Fibroblast of upper back skin (primary cell): ENCODE measurements at regions not wholly inside any gene's neighbourhood (a gene's known extent, or its start where the extent isn't known, plus 50 kb on each side); places are given as distances from the start of the nearest gene placed in this dataset.
"Not testable (repeated sequence)": the region's sequence is repeated elsewhere in the genome, so short reads cannot be mapped to it uniquely, and the experiment has no call there.

ENCODE experiments used
- DNase-seq: peaks from one replicate; pipeline ENCODE4 v3.0.0-alpha.2; 2013

DNA sequence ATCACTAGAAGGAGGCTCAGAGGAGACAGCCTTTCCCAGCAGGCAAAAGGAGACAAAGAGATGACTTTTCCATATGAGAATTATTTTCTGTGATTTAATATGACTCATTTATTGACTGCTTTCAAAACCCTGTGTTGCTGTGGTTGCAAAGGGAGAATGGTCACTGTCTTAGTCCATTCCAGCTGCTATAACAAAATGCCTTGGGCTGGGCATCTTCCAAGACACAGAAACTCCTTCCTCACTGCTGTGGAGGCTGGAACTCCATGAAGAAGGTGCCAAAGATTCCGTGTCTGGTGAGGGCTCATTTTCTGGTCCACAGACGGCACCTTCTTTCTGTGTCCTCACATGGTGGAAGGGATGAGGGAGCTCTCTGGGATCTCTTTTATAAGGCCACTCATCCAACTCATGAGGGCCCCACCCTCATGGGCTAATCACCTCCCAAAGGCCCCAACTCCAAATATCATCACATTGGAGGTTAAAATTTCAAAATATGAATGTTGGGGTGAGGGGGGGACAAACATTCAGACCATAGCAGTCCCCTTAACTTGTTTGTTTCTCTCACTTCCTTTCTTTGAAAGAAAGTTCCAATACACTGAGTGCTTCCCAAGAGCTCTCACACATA is 252.1 kb upstream of the RAB4A start:
- no peak for DNase-seq

DNA sequence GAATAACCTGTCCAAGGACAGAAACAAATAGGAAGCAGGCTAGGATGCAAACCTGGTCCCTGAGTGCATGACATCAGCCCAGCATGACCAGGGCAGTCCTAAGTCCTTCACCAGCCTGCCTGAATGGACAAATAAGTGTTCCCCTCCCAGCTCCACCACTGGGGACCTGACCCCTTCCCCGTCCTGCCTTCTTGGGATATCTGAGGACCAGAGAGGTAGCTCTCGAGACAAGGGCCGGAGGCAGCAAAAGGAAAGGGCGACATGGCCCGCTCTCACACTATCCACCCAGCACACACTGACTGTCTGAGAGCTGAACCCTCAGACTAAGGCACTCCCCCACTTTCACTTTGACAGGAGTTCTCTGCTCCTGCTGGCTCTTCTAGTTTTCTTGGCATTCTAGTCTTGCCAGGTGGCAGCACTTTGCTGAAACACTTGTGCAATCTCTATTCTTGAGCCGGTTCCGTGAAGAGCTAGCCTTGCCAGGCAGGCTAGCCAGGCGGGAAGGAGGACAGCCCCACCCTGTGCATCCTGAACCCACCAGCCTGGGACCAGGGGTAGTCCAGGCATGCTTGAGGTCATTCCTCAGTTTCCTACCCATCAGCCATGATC is 251.1 kb upstream of the RAB4A start:
- DNase-seq: no peak

DNA sequence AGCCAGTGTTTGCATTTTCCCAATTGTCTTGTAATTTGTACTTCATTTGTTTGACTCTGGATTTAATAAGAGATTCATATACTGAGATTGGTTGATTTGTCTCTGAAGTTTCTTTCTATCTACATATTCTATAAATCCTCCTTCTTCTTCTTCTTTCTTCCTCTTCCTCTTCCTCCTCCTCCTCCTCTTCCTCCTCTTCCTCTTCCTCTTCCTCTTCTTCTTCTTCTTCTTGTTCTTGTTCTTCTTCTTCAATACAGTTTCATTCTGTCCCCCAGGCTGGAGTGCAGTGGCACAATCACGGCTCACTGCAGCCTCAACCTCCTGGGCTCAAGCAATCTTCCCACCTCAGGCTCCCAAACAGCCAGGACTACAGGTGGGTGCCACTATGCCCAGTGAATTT is 249.9 kb upstream of the RAB4A start:
- not testable (repeated sequence) for DNase-seq

DNA sequence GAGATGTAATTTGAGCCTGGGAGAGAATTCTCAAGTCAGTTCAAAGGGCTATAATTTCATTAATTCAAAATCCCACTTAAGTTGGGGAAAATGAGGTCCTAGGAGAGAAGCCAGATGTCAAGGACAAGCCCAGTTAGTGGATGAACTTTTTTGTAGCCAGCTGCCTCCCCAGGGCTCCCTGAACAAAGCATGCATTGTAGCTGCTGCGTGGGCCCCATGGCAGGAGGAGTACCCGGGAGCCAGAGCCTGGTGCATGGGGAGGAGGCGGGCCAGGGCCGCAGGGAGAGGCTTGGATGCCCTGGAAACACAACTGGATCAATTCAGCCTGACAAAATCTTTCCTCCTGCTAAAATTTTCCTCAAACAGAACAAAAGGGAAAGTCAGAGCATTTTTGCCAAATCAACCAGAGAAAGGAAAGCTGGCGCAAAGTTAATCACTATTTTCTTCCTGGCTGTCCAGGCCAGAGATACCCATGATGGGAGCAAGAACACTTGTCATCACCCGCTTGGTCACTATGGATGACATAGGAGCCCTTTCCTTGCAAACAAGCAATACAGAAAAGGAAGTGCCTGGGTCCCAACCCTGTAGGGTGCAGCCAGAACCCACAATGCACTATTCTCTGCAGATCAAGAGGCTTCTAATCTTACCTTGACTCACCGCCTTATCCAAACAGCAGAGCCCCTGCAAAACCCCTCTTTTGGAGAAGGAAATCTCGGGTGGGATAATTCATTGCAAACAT is 248.1 kb upstream of the RAB4A start:
- no peak for DNase-seq

DNA sequence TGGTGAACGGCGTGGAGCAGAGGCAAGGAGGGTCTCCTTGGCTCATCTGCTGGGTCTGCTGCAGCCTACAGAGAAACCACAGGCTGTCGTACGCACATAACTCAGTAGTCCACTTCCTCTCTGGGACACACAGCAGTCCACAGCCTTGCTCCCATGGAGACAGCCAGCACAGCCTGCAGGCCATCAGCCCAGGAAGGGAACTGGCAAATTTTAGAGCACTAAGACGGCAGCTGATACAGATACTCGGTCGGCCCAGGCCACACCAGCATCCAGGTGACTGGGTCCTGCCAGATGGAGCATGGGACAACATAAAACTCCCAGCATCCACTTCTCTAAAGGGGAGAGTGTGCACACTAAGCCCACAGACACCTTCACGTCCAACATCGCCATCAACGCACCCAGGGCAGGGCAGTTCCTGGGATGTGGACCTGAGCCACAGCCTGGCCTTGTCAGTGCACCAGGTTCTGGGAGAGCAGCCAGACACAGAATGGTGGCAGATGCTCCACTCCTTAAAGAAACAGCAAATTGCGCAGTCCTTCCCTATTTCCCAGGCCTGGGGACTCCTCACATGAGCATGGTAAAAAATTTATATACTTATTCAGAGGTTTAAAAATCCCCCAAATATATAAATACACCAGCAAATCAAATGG is 247.1 kb upstream of the RAB4A start:
- no peak for DNase-seq

DNA sequence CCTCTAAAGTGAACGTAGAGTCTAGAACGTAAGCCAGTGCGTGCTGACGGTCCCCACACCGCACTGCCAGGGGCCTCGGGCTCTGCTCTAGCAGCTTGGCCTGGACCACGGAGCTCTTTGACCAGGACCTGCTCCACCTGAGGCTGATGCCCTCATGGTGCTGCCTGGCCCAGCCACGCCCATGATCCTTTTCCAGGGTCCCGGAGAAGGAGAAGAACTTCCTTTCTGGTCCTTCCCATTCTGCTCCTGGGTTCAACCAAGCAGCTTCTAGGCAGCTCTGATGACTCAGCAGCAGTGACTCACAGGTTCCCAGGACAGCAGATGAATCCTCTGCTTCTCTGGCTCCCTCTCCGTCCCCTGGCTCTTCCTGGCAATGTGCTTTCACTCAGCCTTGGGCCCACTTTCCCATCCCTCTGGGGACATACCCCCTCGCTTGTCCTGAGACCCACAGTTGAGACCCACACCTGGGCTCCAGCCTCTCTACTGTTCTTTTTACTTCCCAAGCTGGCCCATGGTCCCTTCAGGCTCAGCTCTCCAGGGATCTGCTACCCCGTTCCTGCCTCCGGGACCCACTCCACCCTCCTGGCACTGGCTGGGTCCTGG is 246.3 kb upstream of the RAB4A start:
- peak; percentile 89 for DNase-seq

DNA sequence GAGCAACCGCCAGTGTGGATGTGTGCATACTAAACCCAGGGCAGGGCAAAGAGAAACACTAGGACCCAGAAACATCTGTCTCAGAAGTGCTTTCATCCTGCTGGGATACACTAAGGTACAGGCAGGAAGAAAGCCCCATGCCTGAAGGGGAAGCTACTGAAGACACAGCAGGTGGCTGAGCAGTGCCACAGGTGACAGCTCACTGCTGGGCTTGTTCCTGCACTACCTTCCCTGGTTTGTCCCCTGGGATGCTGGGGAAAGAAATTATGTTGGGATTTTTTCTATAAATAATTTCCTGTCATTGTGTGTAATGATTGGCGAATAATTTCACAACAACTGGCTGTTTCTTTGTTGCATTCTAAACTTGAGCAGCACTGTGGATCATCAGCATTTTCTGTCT is 245.3 kb upstream of the RAB4A start:
- DNase-seq: no peak

DNA sequence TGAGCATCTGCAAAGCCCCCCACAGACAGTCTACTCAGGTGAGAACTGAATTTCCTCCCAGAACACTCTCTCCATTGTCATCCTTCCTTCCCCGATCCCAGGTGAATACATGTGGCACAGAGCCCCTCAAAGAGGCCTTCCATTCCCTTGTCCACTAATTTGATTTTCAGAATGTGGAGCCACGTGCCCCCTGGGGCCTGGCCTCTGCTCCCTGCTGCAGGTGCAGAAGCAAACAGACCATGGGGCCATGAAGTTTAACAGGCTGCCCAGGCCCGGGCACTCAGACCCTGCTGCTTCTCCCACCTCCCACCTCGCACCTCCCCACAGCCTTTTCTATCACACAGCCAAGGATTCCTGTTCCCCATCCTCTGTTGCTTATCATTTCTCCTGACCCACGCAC is 243.8 kb upstream of the RAB4A start:
- DNase-seq: no peak

DNA sequence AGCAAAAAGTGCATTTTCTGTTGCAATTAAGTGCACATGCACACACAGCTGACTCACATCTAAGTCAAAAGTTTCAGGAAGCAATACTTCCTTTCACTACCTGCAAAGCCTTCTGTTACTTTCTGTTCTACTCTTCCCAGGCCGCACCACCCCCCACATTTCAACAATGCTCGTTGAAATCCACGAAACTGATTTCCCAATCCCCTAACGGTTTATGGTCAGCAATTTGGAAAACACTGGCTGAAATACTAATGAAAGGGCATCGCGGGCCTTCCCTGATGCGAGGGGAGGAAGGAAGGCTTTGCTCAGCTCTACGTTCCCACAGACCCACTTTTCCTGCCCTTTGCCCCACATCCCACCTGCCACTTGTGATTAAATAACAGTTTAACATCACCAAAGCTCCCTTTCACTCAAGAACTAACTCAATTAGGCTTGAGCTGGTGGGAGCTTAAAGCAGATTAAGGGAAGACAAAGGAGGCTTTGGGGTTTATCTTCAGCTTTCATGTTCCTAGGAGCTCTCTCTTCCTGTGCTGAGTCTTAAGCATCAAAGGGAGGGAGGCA is 243.2 kb upstream of the RAB4A start:
- peak; percentile 50 for DNase-seq

DNA sequence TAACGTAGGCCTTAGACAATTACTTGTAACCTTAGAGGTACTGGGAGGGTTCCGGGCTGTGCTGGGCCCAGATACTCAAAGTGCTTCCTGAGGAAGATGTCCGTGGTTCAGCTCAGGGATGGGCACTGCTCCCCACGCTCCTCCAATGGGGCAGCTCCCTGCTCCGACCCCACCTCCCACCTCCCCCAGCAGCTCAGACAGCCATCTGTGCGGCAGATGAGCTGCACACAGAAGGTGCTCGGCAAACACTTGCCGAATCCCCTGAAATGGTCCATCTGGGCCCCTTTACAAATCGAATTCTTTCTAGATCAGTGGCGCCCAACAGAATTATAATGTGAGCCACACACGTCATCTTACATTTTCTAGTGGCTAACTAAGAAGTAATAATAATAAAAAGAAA is 242.4 kb upstream of the RAB4A start:
- DNase-seq: peak; percentile 25

DNA sequence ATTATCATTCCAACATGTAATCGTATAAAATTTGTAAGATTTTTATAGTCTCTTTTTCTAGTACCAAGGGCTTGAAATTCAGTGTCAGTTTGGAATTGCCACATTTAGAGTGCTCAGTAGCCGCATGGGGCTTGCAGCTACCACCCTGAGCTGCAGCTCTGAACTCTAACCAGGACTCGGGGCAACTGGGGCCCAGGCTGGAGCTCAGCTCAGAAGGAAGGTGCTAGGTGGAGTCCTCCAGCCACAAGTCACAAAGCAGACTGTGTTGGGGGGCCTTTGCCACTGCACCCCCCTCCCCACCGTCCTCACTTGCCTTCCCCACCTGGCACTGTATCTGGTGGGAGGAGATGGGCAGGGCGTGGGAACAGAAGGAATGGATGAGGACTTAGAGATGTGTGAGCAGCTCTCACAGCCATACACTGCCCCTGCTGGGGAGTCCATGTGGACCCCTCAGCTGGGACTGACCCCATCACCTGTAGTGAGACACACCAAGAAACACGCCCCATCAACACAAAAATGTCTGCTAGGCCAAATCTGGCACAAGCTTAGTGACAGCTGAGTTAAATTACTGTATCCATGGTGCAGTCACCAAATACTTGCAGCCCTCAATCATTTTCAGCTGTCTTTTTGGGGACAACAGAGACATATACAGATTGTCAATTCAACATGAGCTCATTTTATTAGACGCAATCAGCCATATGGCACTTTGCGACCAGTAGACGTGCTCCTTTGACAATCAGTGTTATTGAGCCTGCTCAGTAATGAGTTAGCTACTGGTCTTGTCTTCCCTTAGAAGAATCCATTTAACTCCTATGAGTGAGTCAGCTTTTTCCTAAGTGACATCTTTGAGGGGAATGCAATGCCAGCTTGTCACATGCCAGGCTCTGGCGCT is 241.7 kb upstream of the RAB4A start:
- no peak for DNase-seq

DNA sequence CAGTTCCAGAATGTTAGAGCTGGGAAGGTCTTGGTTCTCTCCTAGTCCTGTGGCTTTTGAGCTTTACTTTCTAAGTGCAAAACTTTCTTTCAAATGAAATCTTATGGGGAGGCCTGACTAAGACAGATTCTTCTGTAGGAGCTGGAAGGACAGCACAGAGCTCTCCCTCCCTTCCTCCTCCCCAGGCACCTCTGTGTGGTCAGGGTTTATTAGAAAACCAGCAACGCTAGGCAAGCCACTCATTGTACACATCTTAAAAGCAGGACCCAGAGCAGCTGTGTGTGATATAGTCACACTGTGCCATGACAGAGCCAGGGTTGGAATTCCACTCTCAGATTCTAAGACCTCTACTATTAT is 241.1 kb upstream of the RAB4A start:
- DNase-seq: no peak

DNA sequence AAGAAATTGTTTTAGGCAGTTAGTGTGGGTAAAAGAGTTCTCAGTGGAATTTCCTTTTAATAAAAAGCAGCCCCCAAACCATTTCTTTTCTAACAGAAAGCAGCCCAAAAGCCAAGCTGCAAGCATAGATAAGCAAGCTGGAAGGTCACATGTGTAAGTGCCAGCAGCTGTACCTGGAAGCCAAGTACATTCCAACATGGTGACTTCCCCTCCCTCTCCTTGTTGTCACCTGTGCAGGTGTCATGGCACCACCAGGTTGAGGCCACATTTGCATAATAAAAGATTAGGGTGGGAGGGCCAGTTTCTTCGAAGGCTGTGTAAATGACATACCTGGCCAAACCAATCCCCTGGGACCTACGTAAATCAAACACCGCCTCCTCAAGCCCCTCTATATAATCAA is 240.3 kb upstream of the RAB4A start:
- DNase-seq: no peak

DNA sequence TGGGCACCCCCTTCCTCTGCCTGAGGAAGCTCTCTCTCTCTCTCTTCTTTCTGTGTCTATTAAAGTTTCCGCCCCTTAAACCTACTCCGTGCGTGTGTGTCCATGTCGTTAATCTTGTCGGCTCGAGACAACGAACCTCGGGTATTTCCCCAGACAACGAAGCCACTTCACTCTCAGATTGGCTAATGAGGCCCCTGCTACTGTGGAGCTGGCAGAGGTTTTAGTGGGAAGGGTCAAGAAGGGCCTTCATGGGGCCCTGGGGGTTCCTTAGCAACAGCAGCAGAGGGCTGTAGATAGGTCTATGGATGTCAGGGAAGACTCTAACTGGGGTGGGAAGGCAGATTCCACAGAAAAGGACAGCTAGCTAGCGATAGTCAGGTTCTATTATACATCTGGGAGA is 239.8 kb upstream of the RAB4A start:
- no peak for DNase-seq

DNA sequence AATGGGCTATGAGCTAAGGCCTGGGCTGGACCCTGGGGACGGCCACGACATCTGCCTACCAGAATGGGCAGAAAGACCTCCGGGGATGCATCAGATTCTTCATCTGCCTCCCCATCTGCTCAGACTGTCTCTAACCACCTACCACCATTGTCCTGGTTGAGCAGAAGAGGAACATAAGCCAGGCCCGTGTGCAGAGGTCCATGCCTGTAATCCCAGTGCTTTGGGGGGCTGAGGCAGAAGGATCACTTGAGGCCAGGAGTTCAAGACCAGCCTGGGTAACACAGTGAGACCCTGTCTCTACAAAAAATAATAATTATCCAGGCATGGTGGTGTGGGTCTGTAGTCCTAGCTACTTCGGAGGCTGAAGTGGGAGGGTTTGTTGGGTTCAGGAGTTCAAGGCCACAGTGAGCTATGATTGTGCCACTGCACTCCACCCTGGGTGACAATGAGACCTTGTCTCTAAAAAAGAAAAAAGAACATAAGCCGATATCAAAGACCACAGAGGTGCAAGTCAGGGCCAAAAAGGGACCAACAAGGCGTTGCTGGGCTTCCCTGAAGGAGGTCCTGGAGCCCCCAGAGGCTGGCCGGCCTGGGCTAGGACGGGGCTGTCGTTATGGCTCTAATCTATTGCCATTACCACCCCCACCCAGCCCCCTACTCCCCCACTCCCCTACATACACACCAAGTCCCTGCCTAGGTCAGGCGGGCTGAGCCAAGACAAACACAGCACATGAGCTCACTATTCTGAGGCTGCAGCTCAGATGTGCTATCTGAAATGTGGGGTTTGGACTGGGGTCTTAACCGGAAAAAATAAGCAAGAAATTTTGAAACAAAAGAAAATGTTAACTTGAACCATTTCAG is 239.2 kb upstream of the RAB4A start:
- DNase-seq: no peak

DNA sequence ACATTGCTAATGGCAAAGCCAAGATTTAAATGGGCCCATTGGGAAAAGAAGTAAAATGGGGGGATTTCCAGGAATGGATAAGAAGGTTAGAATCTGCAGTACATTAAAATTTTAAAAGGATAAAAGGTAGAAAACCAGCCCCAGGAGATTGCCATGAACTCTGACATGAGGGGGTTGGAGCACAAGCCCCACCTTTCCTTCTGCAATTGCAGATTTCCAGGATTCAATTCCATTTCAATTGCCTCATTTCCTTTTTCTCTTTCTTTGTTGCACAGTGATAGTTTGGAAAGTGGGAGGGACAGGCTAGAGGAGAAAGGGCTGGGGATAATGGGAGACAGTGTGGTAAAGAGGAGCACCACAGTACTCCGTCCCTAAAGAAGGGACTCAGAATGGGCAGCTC is 238.5 kb upstream of the RAB4A start:
- peak; percentile 12 for DNase-seq

DNA sequence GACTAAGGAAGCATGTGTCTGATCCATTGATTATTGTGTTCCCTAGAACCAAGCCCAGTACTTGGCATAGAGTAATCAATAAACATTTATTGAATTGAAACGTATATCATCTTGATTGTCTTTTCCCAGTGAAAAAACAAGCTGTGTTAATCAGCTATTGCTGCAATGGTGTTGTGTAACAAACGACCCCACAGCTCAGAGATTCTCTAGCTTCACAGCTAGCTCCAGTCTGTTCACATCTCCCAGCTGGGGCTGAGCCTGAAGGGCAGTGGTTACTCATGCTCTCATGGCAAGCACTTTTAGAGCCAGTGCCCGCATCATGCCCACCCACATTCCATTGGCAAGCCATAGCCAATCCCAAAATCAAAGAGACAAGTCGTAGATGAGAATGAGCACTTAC is 237.4 kb upstream of the RAB4A start:
- no peak for DNase-seq

DNA sequence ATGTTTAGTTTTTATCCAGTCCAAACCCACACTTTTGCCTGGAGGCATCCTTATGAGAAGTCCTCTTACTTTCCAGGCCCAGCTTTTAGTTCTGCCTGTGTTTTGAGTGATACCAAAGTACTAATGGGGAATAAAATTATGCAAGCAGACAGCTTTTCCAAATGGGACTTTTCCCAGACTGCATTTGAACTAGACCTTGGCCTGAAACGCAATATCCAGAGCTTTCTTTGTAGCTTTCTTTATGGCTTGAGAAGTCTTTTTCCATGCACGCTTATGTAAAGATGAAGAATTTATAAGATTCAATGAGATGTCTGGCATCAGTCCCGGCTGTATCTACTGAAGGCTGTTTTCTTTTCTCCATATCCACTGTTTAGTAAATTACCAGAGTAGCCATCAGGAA is 236.6 kb upstream of the RAB4A start:
- DNase-seq: no peak

DNA sequence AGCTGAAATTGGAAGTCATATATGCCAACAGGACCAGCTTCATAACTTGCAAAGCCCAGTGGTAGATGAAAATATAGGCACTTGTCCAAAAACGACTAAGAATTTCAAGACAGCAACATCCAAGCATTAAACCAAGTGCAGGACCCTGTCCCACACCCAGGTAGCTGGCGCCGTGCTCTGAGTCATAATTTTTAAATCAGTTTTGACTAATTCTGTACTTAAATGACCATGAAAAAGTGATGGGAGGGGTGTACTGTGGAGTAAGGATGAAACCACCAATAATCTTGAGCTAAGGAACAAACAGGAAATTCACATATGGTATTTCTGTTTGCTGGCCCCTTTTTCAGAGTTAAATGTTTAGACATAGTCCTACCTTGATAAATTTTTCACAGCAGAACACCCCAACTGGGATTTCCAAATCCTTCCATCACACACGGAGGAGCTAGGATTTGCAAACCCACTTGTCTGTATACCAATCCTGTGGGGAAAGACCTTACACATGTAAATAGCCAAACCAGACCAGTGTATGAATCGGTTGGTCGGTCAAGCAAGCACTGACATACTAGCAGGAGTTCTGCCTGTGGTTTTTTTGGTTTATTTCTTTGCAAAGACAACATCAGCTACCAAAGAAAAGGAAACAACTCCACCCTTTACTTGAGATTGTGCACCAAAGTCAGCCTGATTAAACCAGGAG is 235.7 kb upstream of the RAB4A start:
- no peak for DNase-seq

DNA sequence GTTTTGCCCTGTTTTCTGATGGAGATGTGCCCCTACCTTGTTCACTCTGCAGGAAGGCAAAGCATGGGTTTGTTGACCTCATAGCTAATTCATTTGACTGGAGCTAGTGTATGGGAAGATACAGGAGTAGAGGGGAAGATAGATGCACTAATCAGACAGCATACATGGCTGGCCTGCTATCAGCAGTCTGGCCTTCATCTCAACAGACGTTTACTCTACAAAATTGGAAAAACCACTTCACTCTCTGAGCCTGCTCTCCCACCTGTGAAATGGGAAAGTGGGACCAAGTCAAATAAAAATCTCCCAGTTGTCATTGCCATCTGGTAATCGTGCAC is 235.2 kb upstream of the RAB4A start:
- DNase-seq: no peak
